ENCODE measurements at regions not wholly inside any gene's neighbourhood (a gene's known extent, or its start where the extent isn't known, plus 50 kb on each side); places are given as distances from the start of the nearest gene placed in this dataset.
"Not testable (repeated sequence)": the region's sequence is repeated elsewhere in the genome, so short reads cannot be mapped to it uniquely, and the experiment has no call there.

DNA sequence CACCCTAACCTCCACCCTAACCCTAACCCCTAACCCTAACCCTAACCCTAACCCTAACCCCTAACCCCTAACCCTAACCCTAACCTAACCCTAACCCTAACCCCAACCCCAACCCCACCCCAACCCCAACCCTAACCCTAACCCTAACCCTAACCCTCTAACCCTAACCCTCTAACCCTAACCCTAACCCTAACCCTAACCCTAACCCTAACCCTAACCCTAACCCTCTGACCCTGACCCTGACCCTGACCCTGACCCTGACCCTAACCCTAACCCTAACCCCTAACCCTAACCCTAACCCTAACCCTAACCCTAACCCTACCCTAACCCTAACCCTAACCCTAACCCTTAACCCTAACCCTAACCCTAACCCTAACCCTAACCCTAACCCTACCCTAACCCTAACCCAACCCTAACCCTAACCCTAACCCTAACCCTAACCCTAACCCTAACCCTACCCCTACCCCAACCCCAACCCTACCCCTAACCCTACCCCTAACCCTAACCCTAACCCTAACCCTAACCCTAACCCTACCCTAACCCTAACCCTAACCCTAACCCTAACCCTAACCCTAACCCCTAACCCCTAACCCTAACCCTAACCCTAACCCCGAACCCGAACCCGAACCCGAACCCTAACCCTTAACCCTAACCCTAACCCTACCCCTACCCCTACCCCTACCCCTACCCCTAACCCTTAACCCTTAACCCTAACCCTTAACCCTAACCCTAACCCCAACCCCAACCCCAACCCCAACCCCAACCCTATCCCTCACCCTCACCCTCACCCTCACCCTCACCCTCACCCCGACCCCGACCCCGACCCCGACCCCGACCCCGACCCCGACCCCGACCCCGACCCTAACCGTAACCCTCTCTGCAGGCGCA lies 186.2 kb upstream of the CHL1 start:
- H3K56ac ChIP-seq (ENCODE audit: low read length); H3K27ac ChIP-seq (ENCODE audit: low read depth, low read length); H2BK5ac ChIP-seq (ENCODE audit: low read length); H3K23ac ChIP-seq (ENCODE audit: low read length); H2AK5ac ChIP-seq (ENCODE audit: low read length); H2BK120ac ChIP-seq (ENCODE audit: low read depth, low read length); H3K4me1 ChIP-seq (ENCODE audit: control insufficient read depth, low read depth, low read length); H3K4ac ChIP-seq (ENCODE audit: low read depth, low read length); H4K5ac ChIP-seq (ENCODE audit: low read length); H3K4me2 ChIP-seq (ENCODE audit: low read length); H3K9ac ChIP-seq (ENCODE audit: low read length); H3K79me2 ChIP-seq (ENCODE audit: control insufficient read depth, insufficient read depth, low read length); H2BK15ac ChIP-seq (replicated peaks; ENCODE audit: low read depth); H4K8ac ChIP-seq (ENCODE audit: low read depth, low read length); DNase-seq; H3K18ac ChIP-seq (ENCODE audit: low read length); H3K4me3 ChIP-seq (ENCODE audit: low read length); H3K79me1 ChIP-seq (ENCODE audit: low read length); H3K27me3 ChIP-seq (ENCODE audit: insufficient read depth, low read length, poor library complexity); H3K36me3 ChIP-seq (ENCODE audit: control insufficient read depth, insufficient read depth, low read length): not testable (repeated sequence)
- no CpG with 5 or more reads among the region's 15 CpGs for WGBS (ENCODE audit: extremely low coverage, insufficient coverage, low lambda C conversion rate)

DNA sequence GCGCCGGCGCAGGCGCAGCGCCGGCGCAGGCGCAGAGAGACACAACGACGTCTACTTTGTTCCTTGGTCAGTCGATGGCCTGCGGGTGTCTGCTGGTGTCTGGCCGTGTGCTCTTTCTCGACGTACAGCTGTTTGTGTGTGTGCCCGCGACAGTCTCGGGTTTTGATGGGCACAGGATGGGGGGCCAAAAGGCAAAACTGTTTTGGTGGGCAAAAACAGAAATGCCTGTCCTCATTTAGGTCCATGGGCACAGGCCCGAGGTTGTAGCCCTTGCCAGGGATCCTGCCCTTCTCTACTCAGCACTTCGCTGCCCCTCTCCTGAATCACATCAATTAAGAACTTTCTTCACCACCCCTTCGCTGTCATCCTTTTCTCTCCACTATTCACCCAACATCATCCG lies 184.8 kb upstream of the CHL1 start:
- no peak overlapping the region for H3K23ac ChIP-seq (ENCODE audit: low read length)
- no peak overlapping the region for H3K56ac ChIP-seq (ENCODE audit: low read length)
- no peaks in the 10 kb centered on the region for H3K79me2 ChIP-seq (ENCODE audit: control insufficient read depth, insufficient read depth, low read length)
- no peak overlapping the region for H2BK120ac ChIP-seq (ENCODE audit: low read depth, low read length)
- DNase-seq: no peak
- H3K79me1 ChIP-seq (ENCODE audit: low read length): no peaks in the 10 kb centered on the region
- no peak overlapping the region for H3K9ac ChIP-seq (ENCODE audit: low read length)
- no peaks in the 10 kb centered on the region for H3K36me3 ChIP-seq (ENCODE audit: control insufficient read depth, insufficient read depth, low read length)
- no peak overlapping the region for H2AK5ac ChIP-seq (ENCODE audit: low read length)
- no peak overlapping the region for H3K4ac ChIP-seq (ENCODE audit: low read depth, low read length)
- no peak overlapping the region for H4K5ac ChIP-seq (ENCODE audit: low read length)
- no CpG with 5 or more reads among the region's 22 CpGs for WGBS (ENCODE audit: extremely low coverage, insufficient coverage, low lambda C conversion rate)
- no peaks in the 10 kb centered on the region for H3K4me1 ChIP-seq (ENCODE audit: control insufficient read depth, low read depth, low read length)
- H2BK15ac ChIP-seq (replicated peaks; ENCODE audit: low read depth): no peak overlapping the region
- no peak overlapping the region for H3K18ac ChIP-seq (ENCODE audit: low read length)
- H2BK5ac ChIP-seq (ENCODE audit: low read length): no peak overlapping the region
- H3K4me2 ChIP-seq (ENCODE audit: low read length): no peak overlapping the region
- H3K27me3 ChIP-seq (ENCODE audit: insufficient read depth, low read length, poor library complexity): no peaks in the 10 kb centered on the region
- no peak overlapping the region for H3K4me3 ChIP-seq (ENCODE audit: low read length)
- no peak overlapping the region for H3K27ac ChIP-seq (ENCODE audit: low read depth, low read length)
- H4K8ac ChIP-seq (ENCODE audit: low read depth, low read length): no peak overlapping the region

DNA sequence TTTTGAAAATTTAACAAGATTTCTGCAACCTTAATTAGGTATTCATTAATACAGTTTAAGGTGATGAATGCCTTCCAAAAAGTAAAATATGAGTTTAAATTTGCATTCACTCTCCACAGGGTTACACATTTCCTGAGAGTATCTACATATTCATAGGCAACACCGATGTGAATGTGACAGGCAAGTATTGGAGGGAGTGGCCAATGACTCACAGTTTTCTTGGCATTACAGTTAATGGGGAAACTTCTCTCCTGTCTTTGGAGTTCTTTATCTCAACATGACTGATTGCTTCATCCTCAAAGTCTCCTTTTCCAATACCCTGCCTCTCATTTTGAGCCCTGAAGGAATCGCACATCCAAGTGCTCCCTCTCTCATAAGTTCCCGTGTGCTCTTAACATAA lies 181.9 kb upstream of the CHL1 start:
- Histone ChIP-seq H3K27me3 (ENCODE audit: insufficient read depth, low read length, poor library complexity) (no peaks in the 10 kb centered on the region), H3K56ac (ENCODE audit: low read length) (no peak overlapping the region), H3K4ac (ENCODE audit: low read depth, low read length) (no peak overlapping the region), H3K36me3 (ENCODE audit: control insufficient read depth, insufficient read depth, low read length) (no peaks in the 10 kb centered on the region), H3K79me2 (ENCODE audit: control insufficient read depth, insufficient read depth, low read length) (no peaks in the 10 kb centered on the region), H3K27ac (ENCODE audit: low read depth, low read length) (no peak overlapping the region), H2BK15ac (replicated peaks; ENCODE audit: low read depth) (no peak overlapping the region), H3K4me3 (ENCODE audit: low read length) (no peak overlapping the region), H3K4me2 (ENCODE audit: low read length) (no peak overlapping the region), H2BK120ac (ENCODE audit: low read depth, low read length) (no peak overlapping the region), H3K23ac (ENCODE audit: low read length) (no peak overlapping the region), H4K8ac (ENCODE audit: low read depth, low read length) (no peak overlapping the region), H3K4me1 (ENCODE audit: control insufficient read depth, low read depth, low read length) (no peaks in the 10 kb centered on the region), H4K5ac (ENCODE audit: low read length) (no peak overlapping the region), H3K79me1 (ENCODE audit: low read length) (no peaks in the 10 kb centered on the region), H2AK5ac (ENCODE audit: low read length) (no peak overlapping the region), H3K18ac (ENCODE audit: low read length) (no peak overlapping the region), H3K9ac (ENCODE audit: low read length) (no peak overlapping the region), H2BK5ac (ENCODE audit: low read length) (no peak overlapping the region)
- no peak for DNase-seq
- no CpG with 5 or more reads among the region's 3 CpGs for WGBS (ENCODE audit: extremely low coverage, insufficient coverage, low lambda C conversion rate)

GRCh38 chr3:16366-16765 lies 180.2 kb upstream of the CHL1 start:
- no peak overlapping the region for H2BK15ac ChIP-seq (replicated peaks; ENCODE audit: low read depth)
- H3K36me3 ChIP-seq (ENCODE audit: control insufficient read depth, insufficient read depth, low read length): no peaks in the 10 kb centered on the region
- no CpG with 5 or more reads among the region's 2 CpGs for WGBS (ENCODE audit: extremely low coverage, insufficient coverage, low lambda C conversion rate)

DNA sequence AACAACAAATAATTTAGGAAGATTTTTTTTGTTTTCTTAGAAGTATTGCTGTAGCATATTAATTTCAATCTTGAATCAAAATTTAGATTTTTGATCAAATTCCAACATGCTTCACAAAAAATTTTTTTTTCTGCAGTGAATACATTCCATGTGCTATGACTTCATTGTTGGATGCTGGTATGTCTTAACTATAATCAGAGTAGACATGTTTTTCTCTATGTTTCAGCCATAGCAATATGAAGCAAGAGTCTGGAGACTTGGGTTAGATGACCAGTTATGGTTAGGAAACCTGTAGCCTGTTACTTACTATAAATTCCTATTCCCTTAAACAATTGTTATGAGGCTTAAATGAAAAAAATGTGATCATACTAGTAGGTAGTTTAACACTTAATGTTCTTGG lies 176.1 kb upstream of the CHL1 start:
- no peak overlapping the region for H3K18ac ChIP-seq (ENCODE audit: low read length)
- H3K4me3 ChIP-seq (ENCODE audit: low read length): no peak overlapping the region
- no peak overlapping the region for H2BK15ac ChIP-seq (replicated peaks; ENCODE audit: low read depth)
- H2AK5ac ChIP-seq (ENCODE audit: low read length): no peak overlapping the region
- H3K27me3 ChIP-seq (ENCODE audit: insufficient read depth, low read length, poor library complexity): no peaks in the 10 kb centered on the region
- no peaks in the 10 kb centered on the region for H3K79me1 ChIP-seq (ENCODE audit: low read length)
- H3K4me2 ChIP-seq (ENCODE audit: low read length): no peak overlapping the region
- no peak overlapping the region for H3K56ac ChIP-seq (ENCODE audit: low read length)
- no peak for DNase-seq
- H3K4ac ChIP-seq (ENCODE audit: low read depth, low read length): no peak overlapping the region
- no peak overlapping the region for H3K9ac ChIP-seq (ENCODE audit: low read length)
- no peak overlapping the region for H2BK120ac ChIP-seq (ENCODE audit: low read depth, low read length)
- H3K36me3 ChIP-seq (ENCODE audit: control insufficient read depth, insufficient read depth, low read length): no peaks in the 10 kb centered on the region
- no peak overlapping the region for H2BK5ac ChIP-seq (ENCODE audit: low read length)
- H3K27ac ChIP-seq (ENCODE audit: low read depth, low read length): no peak overlapping the region
- no peaks in the 10 kb centered on the region for H3K79me2 ChIP-seq (ENCODE audit: control insufficient read depth, insufficient read depth, low read length)
- H4K5ac ChIP-seq (ENCODE audit: low read length): no peak overlapping the region
- H4K8ac ChIP-seq (ENCODE audit: low read depth, low read length): no peak overlapping the region
- no peak overlapping the region for H3K23ac ChIP-seq (ENCODE audit: low read length)
- H3K4me1 ChIP-seq (ENCODE audit: control insufficient read depth, low read depth, low read length): no peaks in the 10 kb centered on the region

More at GRCh38 chr3:16366-16765, 180.2 kb upstream of the CHL1 start:
- Histone ChIP-seq H3K4ac (ENCODE audit: low read depth, low read length) (no peak overlapping the region), H3K9ac (ENCODE audit: low read length) (no peak overlapping the region), H3K18ac (ENCODE audit: low read length) (no peak overlapping the region), H4K8ac (ENCODE audit: low read depth, low read length) (no peak overlapping the region), H3K79me2 (ENCODE audit: control insufficient read depth, insufficient read depth, low read length) (no peaks in the 10 kb centered on the region), H3K4me2 (ENCODE audit: low read length) (no peak overlapping the region), H2BK5ac (ENCODE audit: low read length) (no peak overlapping the region), H2AK5ac (ENCODE audit: low read length) (no peak overlapping the region), H2BK120ac (ENCODE audit: low read depth, low read length) (no peak overlapping the region), H3K27ac (ENCODE audit: low read depth, low read length) (no peak overlapping the region), H3K79me1 (ENCODE audit: low read length) (no peaks in the 10 kb centered on the region), H3K27me3 (ENCODE audit: insufficient read depth, low read length, poor library complexity) (no peaks in the 10 kb centered on the region), H3K4me3 (ENCODE audit: low read length) (no peak overlapping the region), H4K5ac (ENCODE audit: low read length) (no peak overlapping the region), H3K23ac (ENCODE audit: low read length) (no peak overlapping the region), H3K56ac (ENCODE audit: low read length) (no peak overlapping the region), H3K4me1 (ENCODE audit: control insufficient read depth, low read depth, low read length) (no peaks in the 10 kb centered on the region)
- DNase-seq: no peak

GRCh38 chr3:24006-24405 lies 172.6 kb upstream of the CHL1 start:
- Histone ChIP-seq H3K9ac (ENCODE audit: low read length) (no peak overlapping the region), H3K79me1 (ENCODE audit: low read length) (no peaks in the 10 kb centered on the region), H2BK120ac (ENCODE audit: low read depth, low read length) (no peak overlapping the region), H3K79me2 (ENCODE audit: control insufficient read depth, insufficient read depth, low read length) (no peaks in the 10 kb centered on the region), H4K8ac (ENCODE audit: low read depth, low read length) (no peak overlapping the region), H3K4me2 (ENCODE audit: low read length) (no peak overlapping the region), H3K36me3 (ENCODE audit: control insufficient read depth, insufficient read depth, low read length) (no peaks in the 10 kb centered on the region), H3K27me3 (ENCODE audit: insufficient read depth, low read length, poor library complexity) (no peaks in the 10 kb centered on the region), H4K5ac (ENCODE audit: low read length) (no peak overlapping the region), H3K18ac (ENCODE audit: low read length) (no peak overlapping the region), H3K27ac (ENCODE audit: low read depth, low read length) (no peak overlapping the region), H3K4me1 (ENCODE audit: control insufficient read depth, low read depth, low read length) (no peaks in the 10 kb centered on the region), H3K23ac (ENCODE audit: low read length) (no peak overlapping the region), H2AK5ac (ENCODE audit: low read length) (no peak overlapping the region), H3K4me3 (ENCODE audit: low read length) (no peak overlapping the region), H2BK15ac (replicated peaks; ENCODE audit: low read depth) (no peak overlapping the region), H3K4ac (ENCODE audit: low read depth, low read length) (no peak overlapping the region), H3K56ac (ENCODE audit: low read length) (no peak overlapping the region), H2BK5ac (ENCODE audit: low read length) (no peak overlapping the region)
- DNase-seq: no peak
- no CpG with 5 or more reads among the region's 3 CpGs for WGBS (ENCODE audit: extremely low coverage, insufficient coverage, low lambda C conversion rate)

All from mesendoderm (in vitro differentiated cells).